HG03354 (cell line): ENCODE measurements at regions not wholly inside any gene's neighbourhood (a gene's known extent, or its start where the extent isn't known, plus 50 kb on each side); places are given as distances from the start of the nearest gene placed in this dataset.

ENCODE experiments used
- ATAC-seq: cut with Tn5 transposase; IDR thresholded peaks from one replicate; pipeline ENCODE4 v1.9.1; 2021; ENCODE audit warnings: mild to moderate bottlenecking; ENCODE audit not compliant: unreplicated experiment, poor library complexity, severe bottlenecking

- ATAC-seq = peak; percentile 36
Measured at GRCh38 chrX:134172588-134173259, 64.3 kb upstream of the CCDC160 start.

GRCh38 chrX:134173541-134174272 lies 63.3 kb upstream of the CCDC160 start:
- ATAC-seq = peak; percentile 34

- no peak for ATAC-seq
Measured at GRCh38 chrX:134174273-134174660, 62.7 kb upstream of the CCDC160 start.

GRCh38 chrX:134174859-134175258 lies 62.1 kb upstream of the CCDC160 start:
- no peak for ATAC-seq

- no peak for ATAC-seq
Measured at GRCh38 chrX:134177527-134177926, 59.5 kb upstream of the CCDC160 start.

- ATAC-seq = no peak
Measured at GRCh38 chrX:134180601-134181274, 56.2 kb upstream of the CCDC160 start.

- no peak for ATAC-seq
Measured at GRCh38 chrX:134181275-134181660, 55.7 kb upstream of the CCDC160 start.

- no peak for ATAC-seq
Measured at GRCh38 chrX:134183665-134184064, 53.3 kb upstream of the CCDC160 start.

GRCh38 chrX:134184936-134185335 lies 52.0 kb upstream of the CCDC160 start:
- ATAC-seq = no peak

- peak; percentile 87 for ATAC-seq
Measured at GRCh38 chrX:134186362-134187121, 50.4 kb upstream of the CCDC160 start.
